ENCODE measurements at regions not wholly inside any gene's neighbourhood (a gene's known extent, or its start where the extent isn't known, plus 50 kb on each side); places are given as distances from the start of the nearest gene placed in this dataset.

GRCh38 chr18:24954341-24954740 lies 397.6 kb downstream of the ZNF521 start:
- 59 to 70% methylated on average over 1 of the region's 1 CpG for WGBS, 2 donors
- no peak for DNase-seq
- H3K27ac ChIP-seq: no peak overlapping the region

GRCh38 chr18:24958001-24958400 lies 394.0 kb downstream of the ZNF521 start:
- H3K4me1 ChIP-seq: no peaks in the 10 kb centered on the region
- intact Hi-C loops (cut with DNase I; ENCODE audit: low total_unique reads): no loop called here
- no peak overlapping the region for H3K27ac ChIP-seq
- DNase-seq: no peak
- H3K27me3 ChIP-seq: no peaks in the 10 kb centered on the region
- H3K4me3 ChIP-seq: no peak overlapping the region
- no peaks in the 10 kb centered on the region for H3K36me3 ChIP-seq (ENCODE audit: low read depth, missing control alignments)
- WGBS, 2 donors: 88 to 94% methylated on average over 2 of the region's 2 CpGs
- H3K9me3 ChIP-seq: no peaks in the 10 kb centered on the region
- TF ChIP-seq POLR2A (IDR thresholded peaks at IDR 0.05) (no peak), CTCF (IDR thresholded peaks at IDR 0.05) (no peak)

More at GRCh38 chr18:24954341-24954740, 397.6 kb downstream of the ZNF521 start:
- H3K27me3 ChIP-seq: no peaks in the 10 kb centered on the region
- TF ChIP-seq POLR2A (IDR thresholded peaks at IDR 0.05) (no peak), CTCF (IDR thresholded peaks at IDR 0.05) (no peak)
- no peaks in the 10 kb centered on the region for H3K36me3 ChIP-seq (ENCODE audit: low read depth, missing control alignments)
- intact Hi-C loops (cut with DNase I; ENCODE audit: low total_unique reads): no loop called here
- H3K4me1 ChIP-seq: no peaks in the 10 kb centered on the region
- H3K9me3 ChIP-seq: no peaks in the 10 kb centered on the region
- H3K4me3 ChIP-seq: no peak overlapping the region

- no peak for DNase-seq
- Histone ChIP-seq H3K4me1 (no peaks in the 10 kb centered on the region), H3K4me3 (no peak overlapping the region), H3K27me3 (no peaks in the 10 kb centered on the region), H3K36me3 (ENCODE audit: low read depth, missing control alignments) (no peaks in the 10 kb centered on the region), H3K27ac (no peak overlapping the region), H3K9me3 (no peaks in the 10 kb centered on the region)
- WGBS, 2 donors: 76 to 78% methylated on average over 7 of the region's 7 CpGs
- intact Hi-C loops (cut with DNase I; ENCODE audit: low total_unique reads): no loop called here
- no peak for TF ChIP-seq POLR2A (IDR thresholded peaks at IDR 0.05)
- no peak for TF ChIP-seq CTCF (IDR thresholded peaks at IDR 0.05)
Observed at GRCh38 chr18:24959051-24959476, 392.9 kb downstream of the ZNF521 start.

- Histone ChIP-seq H3K4me1 (no peaks in the 10 kb centered on the region), H3K27me3 (no peaks in the 10 kb centered on the region), H3K36me3 (ENCODE audit: low read depth, missing control alignments) (no peaks in the 10 kb centered on the region), H3K9me3 (no peaks in the 10 kb centered on the region), H3K27ac (no peak overlapping the region), H3K4me3 (no peak overlapping the region)
- no peak for TF ChIP-seq POLR2A (IDR thresholded peaks at IDR 0.05)
- TF ChIP-seq CTCF (IDR thresholded peaks at IDR 0.05): no peak
- intact Hi-C loops (cut with DNase I; ENCODE audit: low total_unique reads): no loop called here
- DNase-seq: no peak
- WGBS, 2 donors: 78 to 84% methylated on average over 4 of the region's 4 CpGs
Observed at GRCh38 chr18:24964216-24964615, 387.8 kb downstream of the ZNF521 start.

GRCh38 chr18:24968238-24968775 lies 383.7 kb downstream of the ZNF521 start:
- no peak for TF ChIP-seq CTCF (IDR thresholded peaks at IDR 0.05)
- DNase-seq: no peak
- no peaks in the 10 kb centered on the region for H3K27me3 ChIP-seq
- no peaks in the 10 kb centered on the region for H3K36me3 ChIP-seq (ENCODE audit: low read depth, missing control alignments)
- WGBS, 2 donors: 92 to 93% methylated on average over 3 of the region's 3 CpGs
- no peak overlapping the region for H3K4me3 ChIP-seq
- intact Hi-C loops (cut with DNase I; ENCODE audit: low total_unique reads): no loop called here
- H3K27ac ChIP-seq: no peak overlapping the region
- no peaks in the 10 kb centered on the region for H3K9me3 ChIP-seq
- no peaks in the 10 kb centered on the region for H3K4me1 ChIP-seq

Measured in testis (tissue), 2 donors.